Epithelial cell of proximal tubule (primary cell): ENCODE measurements at regions not wholly inside any gene's neighbourhood (a gene's known extent, or its start where the extent isn't known, plus 50 kb on each side); places are given as distances from the start of the nearest gene placed in this dataset.

ENCODE experiments used
- DNase-seq: peaks from one replicate; pipeline ENCODE4 v3.0.0-alpha.2; 2011; ENCODE audit warnings: low read depth
- H3K4me3 ChIP-seq: 2 replicates; pipeline ENCODE4 v1.5.1; 2011; ENCODE audit warnings: low read depth, mild to moderate bottlenecking, low read length
- TF ChIP-seq, protein P1 (sequence below): conservative IDR thresholded peaks from 2 replicates; pipeline ENCODE4 v1.5.1; 2012; ENCODE audit warnings: low read depth, mild to moderate bottlenecking, low read length

DNA sequence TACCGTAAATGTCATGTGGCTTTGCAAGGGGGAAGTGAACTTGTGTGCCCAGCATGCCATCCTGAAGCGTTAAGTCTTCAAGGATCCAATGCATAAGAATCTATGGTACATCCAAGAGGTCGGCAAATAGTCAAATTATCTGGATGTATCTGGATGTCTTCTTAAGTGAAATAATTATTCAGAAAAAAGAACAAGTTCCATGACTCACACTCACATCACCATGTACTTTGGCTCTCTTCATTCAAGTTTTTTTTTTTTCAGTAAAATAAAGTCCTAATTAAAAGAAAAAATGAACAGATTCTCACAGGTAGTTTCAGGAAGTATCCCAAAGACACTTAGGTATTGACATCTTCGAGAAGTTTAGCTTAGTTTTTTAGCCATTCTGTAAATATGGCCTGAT is 62.7 kb upstream of the MEGF10 start:
- DNase-seq: no peak
- H3K4me3 ChIP-seq: no peak overlapping the region
- TF ChIP-seq, protein P1, sequence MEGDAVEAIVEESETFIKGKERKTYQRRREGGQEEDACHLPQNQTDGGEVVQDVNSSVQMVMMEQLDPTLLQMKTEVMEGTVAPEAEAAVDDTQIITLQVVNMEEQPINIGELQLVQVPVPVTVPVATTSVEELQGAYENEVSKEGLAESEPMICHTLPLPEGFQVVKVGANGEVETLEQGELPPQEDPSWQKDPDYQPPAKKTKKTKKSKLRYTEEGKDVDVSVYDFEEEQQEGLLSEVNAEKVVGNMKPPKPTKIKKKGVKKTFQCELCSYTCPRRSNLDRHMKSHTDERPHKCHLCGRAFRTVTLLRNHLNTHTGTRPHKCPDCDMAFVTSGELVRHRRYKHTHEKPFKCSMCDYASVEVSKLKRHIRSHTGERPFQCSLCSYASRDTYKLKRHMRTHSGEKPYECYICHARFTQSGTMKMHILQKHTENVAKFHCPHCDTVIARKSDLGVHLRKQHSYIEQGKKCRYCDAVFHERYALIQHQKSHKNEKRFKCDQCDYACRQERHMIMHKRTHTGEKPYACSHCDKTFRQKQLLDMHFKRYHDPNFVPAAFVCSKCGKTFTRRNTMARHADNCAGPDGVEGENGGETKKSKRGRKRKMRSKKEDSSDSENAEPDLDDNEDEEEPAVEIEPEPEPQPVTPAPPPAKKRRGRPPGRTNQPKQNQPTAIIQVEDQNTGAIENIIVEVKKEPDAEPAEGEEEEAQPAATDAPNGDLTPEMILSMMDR: no peak

DNA sequence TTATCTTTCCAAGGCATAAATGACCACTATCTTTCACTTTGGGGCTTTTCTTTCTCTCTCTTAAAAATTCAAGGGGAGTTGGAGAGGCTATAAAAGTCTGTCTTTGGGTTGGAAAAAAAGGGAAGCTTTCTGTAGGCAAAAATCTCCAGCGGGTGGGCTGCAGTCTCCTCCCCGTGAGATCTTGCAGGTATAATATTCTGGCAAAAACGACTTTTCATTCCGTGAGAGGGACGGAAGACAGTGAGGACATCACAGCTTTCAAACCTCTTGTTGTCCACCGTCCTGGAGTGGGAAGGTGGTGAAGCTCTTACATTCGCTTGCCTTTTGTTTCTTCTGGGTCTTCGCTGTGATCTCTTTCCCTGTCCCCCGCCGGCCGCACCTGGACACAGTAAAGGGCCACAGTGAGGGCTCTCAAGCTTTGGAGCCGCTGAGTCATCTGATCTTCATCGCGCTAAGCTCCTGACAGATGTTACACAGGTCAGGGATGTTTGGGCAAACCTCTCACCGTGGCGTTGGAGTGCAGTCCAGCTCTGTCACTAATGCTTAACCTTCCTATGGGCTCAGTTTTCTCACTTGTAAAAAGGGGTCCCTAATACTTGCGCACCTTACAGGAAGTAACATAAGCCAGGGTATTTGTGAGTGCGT is 61.9 kb upstream of the MEGF10 start:
- no peak for DNase-seq
- TF ChIP-seq, protein P1: no peak
- H3K4me3 ChIP-seq: peak overlapping the region; percentile 56

DNA sequence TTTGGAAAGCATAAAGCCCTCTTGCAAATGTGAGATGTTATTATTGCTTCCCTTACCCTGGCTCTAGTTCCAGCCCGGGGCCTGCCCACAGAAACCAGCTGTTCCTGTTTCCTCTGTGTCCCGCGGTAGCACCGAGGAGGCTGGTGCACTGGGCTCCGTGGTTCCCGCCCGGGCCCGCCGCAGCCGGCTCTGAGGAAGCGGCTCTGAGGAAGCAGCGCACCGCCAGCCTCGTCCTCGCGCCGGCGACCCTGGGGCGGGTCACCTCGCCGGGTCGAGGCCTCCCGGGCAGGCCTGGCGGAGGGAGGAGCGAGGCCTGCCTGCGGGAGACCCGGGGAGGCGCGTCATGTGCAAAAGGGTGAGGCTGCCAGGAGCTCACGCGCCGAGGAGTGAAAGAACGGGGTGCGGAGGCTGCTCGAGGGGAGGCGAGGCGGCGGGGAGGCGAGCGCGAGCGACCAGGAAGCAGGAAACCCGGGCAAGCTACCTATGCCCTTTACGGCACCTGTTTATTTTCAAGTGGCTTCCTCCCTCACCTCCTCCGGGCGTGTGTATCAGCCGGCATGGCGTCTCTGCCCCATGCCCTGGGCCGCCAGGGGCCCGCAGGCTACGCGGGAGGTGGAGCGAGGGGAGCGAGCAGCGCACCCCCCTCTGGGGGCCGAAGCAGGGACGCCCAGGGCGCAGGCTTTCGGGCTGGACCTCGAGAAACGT is 61.3 kb upstream of the MEGF10 start:
- TF ChIP-seq, protein P1: peak; percentile 6
- no peak for DNase-seq

DNA sequence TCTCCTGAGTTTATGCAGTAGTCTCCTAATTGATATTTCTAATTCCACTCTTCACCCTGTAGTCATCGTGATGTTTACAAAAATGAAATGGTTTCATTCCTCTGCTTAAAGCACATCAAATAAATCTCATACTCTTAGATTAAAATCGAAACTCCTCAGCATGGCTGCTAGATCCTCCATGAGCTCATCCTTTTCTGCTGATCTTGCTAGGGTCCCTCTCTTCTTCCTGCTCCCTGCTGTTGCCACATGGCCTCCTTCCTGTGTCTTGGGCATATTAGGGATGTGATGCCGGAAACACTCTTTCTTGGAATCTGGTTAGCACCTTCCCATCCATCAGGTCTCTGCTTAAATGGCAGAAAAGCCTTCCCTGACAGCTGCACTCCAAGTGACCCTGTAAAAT is 59.5 kb upstream of the MEGF10 start:
- no peak for DNase-seq
- TF ChIP-seq, protein P1: no peak
- no peak overlapping the region for H3K4me3 ChIP-seq

More for the DNA sequence above, 61.3 kb upstream of the MEGF10 start:
- H3K4me3 ChIP-seq: peak overlapping the region; percentile 56

DNA sequence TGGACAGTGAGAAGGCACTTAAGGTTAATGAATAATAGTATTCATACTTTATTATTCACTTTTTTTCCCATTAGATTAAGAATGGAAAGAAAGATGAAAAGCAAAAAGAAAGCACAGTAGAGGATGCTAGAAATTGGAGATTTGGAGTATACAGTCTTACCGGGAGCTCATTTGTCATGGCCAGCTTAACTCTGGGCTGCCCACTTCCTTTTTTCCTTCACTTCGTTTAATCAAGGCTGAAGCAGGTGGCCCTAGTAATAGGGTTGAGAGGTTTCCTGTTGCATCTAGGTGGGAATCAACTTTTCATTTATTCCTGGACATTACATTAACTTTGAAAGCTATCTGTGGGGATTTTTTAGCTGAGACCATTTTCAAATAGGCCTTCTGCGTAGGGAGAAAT is 57.0 kb upstream of the MEGF10 start:
- TF ChIP-seq, protein P1: no peak
- no peak for DNase-seq
- no peak overlapping the region for H3K4me3 ChIP-seq

DNA sequence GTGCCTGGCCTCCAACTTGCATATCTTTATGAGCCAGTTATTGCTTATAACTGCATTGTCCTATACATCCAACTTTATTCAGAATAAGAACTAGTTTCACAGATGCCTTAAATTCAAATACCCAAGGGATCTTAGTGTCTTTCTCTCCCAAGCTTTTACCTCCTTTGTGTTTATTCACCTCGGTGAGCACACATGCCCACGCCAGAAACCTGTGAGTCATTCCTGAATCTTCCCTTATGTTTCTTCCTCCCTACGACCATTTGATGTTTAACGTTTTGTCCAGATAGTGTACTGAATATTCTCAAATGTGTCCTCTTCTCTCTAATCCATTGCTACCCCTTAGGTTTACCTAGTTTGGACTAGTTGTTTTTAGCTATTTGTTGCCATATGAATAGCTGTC is 55.5 kb upstream of the MEGF10 start:
- no peak for DNase-seq

More for the DNA sequence above, 55.5 kb upstream of the MEGF10 start:
- H3K4me3 ChIP-seq: no peak overlapping the region
- TF ChIP-seq, protein P1: no peak
